Karpas-422 (cell line): ENCODE measurements at regions not wholly inside any gene's neighbourhood (a gene's known extent, or its start where the extent isn't known, plus 50 kb on each side); places are given as distances from the start of the nearest gene placed in this dataset.
"Not testable (repeated sequence)": the region's sequence is repeated elsewhere in the genome, so short reads cannot be mapped to it uniquely, and the experiment has no call there.

Experiments
- DNase-seq: peaks from one replicate; pipeline ENCODE4 v3.0.0-alpha.2; 2015
- H2AFZ ChIP-seq: fragments of 200-600 bp; sonication (generic); 2 replicates; pipeline ENCODE4 v1.6.1; 2014; ENCODE audit warnings: antibody characterized with exemption, low read length, mixed read lengths
- H3K27ac ChIP-seq: fragments of 200-600 bp; sonication (generic); 2 replicates; pipeline ENCODE4 v1.5.1; 2014; ENCODE audit warnings: mild to moderate bottlenecking, low read length, moderate library complexity
- H3K27me3 ChIP-seq: fragments of 200-600 bp; sonication (generic); 2 replicates; pipeline ENCODE4 v1.6.1; 2014; ENCODE audit warnings: low read length, mixed read lengths
- H3K36me3 ChIP-seq: fragments of 200-600 bp; sonication (generic); 2 replicates; pipeline ENCODE4 v1.6.1; 2014; ENCODE audit warnings: low read length, mixed read lengths; ENCODE audit not compliant: insufficient read depth
- H3K4me1 ChIP-seq: fragments of 200-600 bp; sonication (generic); 2 replicates; pipeline ENCODE4 v1.6.1; 2014; ENCODE audit warnings: mild to moderate bottlenecking, low read length, mixed read lengths
- H3K4me2 ChIP-seq: fragments of 200-600 bp; sonication (generic); 2 replicates; pipeline ENCODE4 v1.6.1; 2014; ENCODE audit warnings: low read length, low read depth, mild to moderate bottlenecking; ENCODE audit not compliant: poor library complexity, severe bottlenecking
- H3K4me3 ChIP-seq: fragments of 200-600 bp; sonication (generic); 2 replicates; pipeline ENCODE4 v1.5.1; 2014; ENCODE audit warnings: mild to moderate bottlenecking, antibody characterized with exemption, low read length, mixed read lengths
- H3K79me2 ChIP-seq: fragments of 200-600 bp; sonication (generic); 2 replicates; pipeline ENCODE4 v1.6.1; 2014; ENCODE audit warnings: mild to moderate bottlenecking, low read length, mixed read lengths
- H3K9ac ChIP-seq: fragments of 200-600 bp; sonication (generic); 2 replicates; pipeline ENCODE4 v1.6.0; 2014; ENCODE audit warnings: low read length
- H3K9me2 ChIP-seq: fragments of 200-600 bp; sonication (generic), shearing (Covaris generic); replicated peaks from 2 replicates; pipeline ENCODE4 v1.6.0; 2014; ENCODE audit warnings: mild to moderate bottlenecking, low read length, moderate library complexity; ENCODE audit not compliant: insufficient read depth
- H3K9me3 ChIP-seq: fragments of 300-700, 200-600 bp; sonication (generic); 2 replicates; pipeline ENCODE4 v1.6.1; 2014; ENCODE audit warnings: low read length, mixed read lengths
- H4K20me1 ChIP-seq: fragments of 200-600 bp; sonication (generic); 2 replicates; pipeline ENCODE4 v1.6.1; 2014; ENCODE audit warnings: mild to moderate bottlenecking, antibody characterized with exemption, low read length, low read depth; ENCODE audit not compliant: insufficient read depth

DNA sequence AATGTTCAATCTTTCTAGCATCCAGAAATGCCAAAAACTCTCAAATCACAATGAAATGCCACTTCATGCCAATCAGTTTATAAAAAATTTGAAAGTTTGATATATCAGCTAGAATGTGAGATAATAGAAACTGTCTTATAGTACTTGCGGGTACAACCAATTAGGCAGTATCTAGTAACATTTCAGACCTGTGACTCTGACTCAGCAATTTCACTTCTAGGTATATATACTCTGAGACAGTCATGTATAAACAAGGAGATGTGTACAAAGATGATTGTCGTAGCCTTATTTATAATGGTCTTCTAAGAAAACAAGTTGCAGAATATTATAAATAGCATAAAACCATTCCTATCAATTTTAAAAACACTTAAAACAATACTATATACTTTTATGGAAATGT lies 252.3 kb upstream of the PODXL start:
- no peaks in the 10 kb centered on the region for H3K9me2 ChIP-seq
- H3K9me3 ChIP-seq = no peaks in the 10 kb centered on the region
- H3K4me2 ChIP-seq = no peak overlapping the region
- H3K27ac ChIP-seq = no peak overlapping the region
- no peaks in the 10 kb centered on the region for H4K20me1 ChIP-seq
- no peaks in the 10 kb centered on the region for H3K36me3 ChIP-seq
- no peak overlapping the region for H2AFZ ChIP-seq
- no peaks in the 10 kb centered on the region for H3K79me2 ChIP-seq
- no peak overlapping the region for H3K9ac ChIP-seq
- H3K4me1 ChIP-seq = no peaks in the 10 kb centered on the region
- H3K27me3 ChIP-seq = no peaks in the 10 kb centered on the region
- no peak overlapping the region for H3K4me3 ChIP-seq
- no peak for DNase-seq

DNA sequence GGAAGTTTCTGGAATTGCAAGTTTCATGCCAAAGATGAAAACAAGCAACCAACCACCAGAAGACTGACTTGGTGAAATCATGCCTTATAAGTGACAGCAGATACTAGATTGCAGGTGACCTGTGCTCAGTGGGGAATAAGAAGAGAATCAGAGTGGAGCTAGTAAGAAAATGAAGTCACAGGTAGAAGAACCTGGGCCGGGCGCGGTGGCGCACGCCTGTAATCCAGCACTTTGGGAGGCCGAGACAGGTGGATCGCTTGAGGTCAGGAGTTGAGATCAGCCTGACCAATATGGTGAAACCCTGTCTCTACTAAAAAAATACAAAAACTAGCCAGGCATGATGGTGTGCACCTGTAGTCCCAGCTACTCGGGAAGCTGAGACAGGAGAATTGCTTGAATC lies 251.7 kb upstream of the PODXL start:
- H3K36me3 ChIP-seq, H3K4me3 ChIP-seq, H3K4me2 ChIP-seq, H3K27me3 ChIP-seq, H3K9ac ChIP-seq, H3K4me1 ChIP-seq, H3K79me2 ChIP-seq, H3K9me3 ChIP-seq, H3K27ac ChIP-seq, DNase-seq, H2AFZ ChIP-seq, H4K20me1 ChIP-seq, H3K9me2 ChIP-seq: not testable (repeated sequence)

DNA sequence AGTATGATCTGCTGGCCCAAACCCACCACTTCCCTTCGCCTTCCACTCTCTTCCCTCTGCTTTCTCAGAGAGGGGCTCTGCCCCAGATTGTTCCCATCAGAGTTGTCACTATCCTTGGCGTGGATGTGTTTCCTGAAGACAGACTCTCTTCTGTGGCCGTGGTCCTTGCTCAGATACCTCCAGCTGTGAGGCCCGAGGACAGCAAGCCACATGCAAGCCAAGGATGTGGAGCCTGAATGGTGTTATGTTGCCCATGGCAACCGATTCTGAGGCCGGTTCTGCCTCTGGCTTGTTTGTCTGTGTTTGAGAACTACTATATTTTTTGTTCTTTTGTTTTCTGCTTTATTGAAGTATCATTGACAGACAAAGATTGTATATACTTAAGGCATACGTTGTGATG lies 247.4 kb upstream of the PODXL start:
- Histone ChIP-seq H3K4me1 (no peaks in the 10 kb centered on the region), H3K4me3 (no peak overlapping the region), H3K27me3 (no peaks in the 10 kb centered on the region), H3K79me2 (no peaks in the 10 kb centered on the region), H2AFZ (no peak overlapping the region), H3K27ac (no peak overlapping the region), H3K36me3 (no peaks in the 10 kb centered on the region), H4K20me1 (no peaks in the 10 kb centered on the region), H3K9me3 (no peaks in the 10 kb centered on the region), H3K4me2 (no peak overlapping the region), H3K9ac (no peak overlapping the region), H3K9me2 (no peaks in the 10 kb centered on the region)
- DNase-seq = no peak

DNA sequence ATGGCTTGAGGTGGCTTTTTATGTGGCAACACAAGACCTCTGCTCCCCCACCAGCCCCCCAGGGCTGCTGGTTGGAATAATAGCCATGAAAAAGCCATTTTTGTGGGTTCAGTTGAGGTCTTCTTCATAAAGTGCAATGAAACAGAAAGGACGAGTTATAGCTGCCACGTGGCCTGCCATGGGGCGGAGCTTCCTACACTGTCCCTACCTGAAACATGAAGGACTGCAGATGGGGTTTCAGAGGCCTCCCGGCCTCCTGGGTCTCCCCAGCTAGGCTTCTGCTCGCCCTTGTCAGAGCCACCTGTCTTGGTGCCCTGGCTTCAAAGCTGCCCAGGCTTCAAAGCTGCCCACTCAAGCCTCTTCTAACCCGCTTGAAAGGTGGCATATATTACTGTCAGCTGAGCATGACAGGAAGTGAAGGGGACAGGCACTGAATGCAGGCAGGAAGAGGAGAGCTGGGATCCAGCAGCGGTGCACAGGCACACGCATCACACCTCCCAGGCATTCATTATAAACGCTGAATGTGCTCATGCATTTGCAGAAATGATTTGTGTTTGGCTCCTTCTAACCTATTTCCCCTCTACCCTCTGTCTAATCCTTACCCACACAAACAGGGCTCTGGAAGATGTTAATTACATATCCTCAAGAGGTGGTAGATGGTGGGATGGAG lies 245.9 kb upstream of the PODXL start:
- H3K4me2 ChIP-seq = no peak overlapping the region
- H3K4me3 ChIP-seq = no peak overlapping the region

DNA sequence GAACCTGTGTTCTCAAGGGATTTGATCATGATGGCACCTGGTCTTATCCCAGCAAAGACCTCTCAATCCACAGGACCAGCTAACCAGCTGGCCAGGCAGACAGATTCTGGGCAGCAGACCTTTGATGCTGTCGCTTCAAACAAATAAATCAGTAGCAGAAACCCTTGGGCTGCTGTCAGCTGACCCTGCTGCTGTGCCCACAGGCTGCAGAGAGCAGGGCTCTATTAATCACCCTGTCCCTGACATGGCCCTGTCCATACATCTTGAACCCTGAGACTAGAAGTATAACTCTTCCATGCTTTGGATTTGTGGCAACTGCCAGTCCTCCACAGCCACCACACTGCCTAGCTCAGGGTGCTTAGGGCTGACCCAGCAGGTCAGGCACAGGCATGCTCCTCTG lies 244.1 kb upstream of the PODXL start:
- H4K20me1 ChIP-seq = no peaks in the 10 kb centered on the region
- H3K9me2 ChIP-seq = no peaks in the 10 kb centered on the region
- no peak overlapping the region for H3K9ac ChIP-seq
- no peaks in the 10 kb centered on the region for H3K36me3 ChIP-seq
- no peak overlapping the region for H3K27ac ChIP-seq
- H3K9me3 ChIP-seq = no peaks in the 10 kb centered on the region
- no peak overlapping the region for H3K4me2 ChIP-seq
- no peaks in the 10 kb centered on the region for H3K27me3 ChIP-seq
- H2AFZ ChIP-seq = no peak overlapping the region
- H3K4me3 ChIP-seq = no peak overlapping the region
- no peak for DNase-seq
- no peaks in the 10 kb centered on the region for H3K4me1 ChIP-seq
- no peaks in the 10 kb centered on the region for H3K79me2 ChIP-seq

More for the DNA sequence above, 245.9 kb upstream of the PODXL start:
- Histone ChIP-seq H3K27ac (no peak overlapping the region), H2AFZ (no peak overlapping the region), H3K4me1 (no peaks in the 10 kb centered on the region), H4K20me1 (no peaks in the 10 kb centered on the region), H3K36me3 (no peaks in the 10 kb centered on the region), H3K9me3 (no peaks in the 10 kb centered on the region), H3K9me2 (no peaks in the 10 kb centered on the region), H3K79me2 (no peaks in the 10 kb centered on the region), H3K9ac (no peak overlapping the region), H3K27me3 (no peaks in the 10 kb centered on the region)
- no peak for DNase-seq

DNA sequence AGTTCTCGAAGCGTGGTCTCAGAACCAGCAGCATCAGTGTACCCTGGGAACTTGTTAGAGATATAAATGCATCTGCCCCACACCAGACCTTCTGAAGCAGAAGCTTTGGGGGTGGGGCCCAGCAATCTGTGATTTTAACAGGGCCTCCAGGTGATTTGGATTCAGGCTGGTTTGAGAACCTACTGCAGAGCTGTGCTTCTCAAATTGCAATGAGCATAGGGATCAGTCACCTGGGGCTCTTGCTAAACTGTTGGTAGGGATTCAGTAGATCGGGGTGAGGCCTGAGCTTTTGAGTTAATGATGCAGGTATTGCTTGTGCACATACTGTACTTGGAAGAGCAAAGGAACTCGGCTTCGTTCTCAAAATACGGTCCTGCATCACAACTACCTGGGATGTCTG lies 243.6 kb upstream of the PODXL start:
- no peaks in the 10 kb centered on the region for H3K9me2 ChIP-seq
- H3K4me1 ChIP-seq = no peaks in the 10 kb centered on the region
- no peaks in the 10 kb centered on the region for H3K36me3 ChIP-seq
- no peak overlapping the region for H2AFZ ChIP-seq
- H3K9me3 ChIP-seq = no peaks in the 10 kb centered on the region
- DNase-seq = no peak
- no peak overlapping the region for H3K4me3 ChIP-seq
- no peaks in the 10 kb centered on the region for H3K27me3 ChIP-seq
- no peak overlapping the region for H3K4me2 ChIP-seq
- no peak overlapping the region for H3K9ac ChIP-seq
- H3K79me2 ChIP-seq = no peaks in the 10 kb centered on the region
- H3K27ac ChIP-seq = no peak overlapping the region
- no peaks in the 10 kb centered on the region for H4K20me1 ChIP-seq

DNA sequence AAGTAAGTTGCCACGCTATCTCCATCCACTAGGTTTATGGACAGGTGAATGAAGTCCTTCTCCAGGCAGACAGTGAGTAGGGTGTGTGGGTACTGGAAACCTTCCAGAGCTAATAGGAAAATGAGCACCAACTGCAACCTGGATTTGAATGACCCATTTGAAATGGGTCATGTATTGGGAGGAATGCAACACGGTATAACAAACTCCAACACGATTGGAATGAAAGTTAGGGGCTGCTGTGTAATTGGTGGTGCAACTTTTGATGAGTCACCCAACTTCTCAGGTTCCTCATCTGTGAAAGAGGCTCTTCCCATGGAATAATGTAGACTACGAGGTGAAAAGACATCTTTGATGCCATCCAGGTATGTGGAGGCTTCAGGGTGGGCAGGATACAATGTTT lies 241.4 kb upstream of the PODXL start:
- Histone ChIP-seq H3K9me3 (no peaks in the 10 kb centered on the region), H3K27ac (no peak overlapping the region), H3K9me2 (no peaks in the 10 kb centered on the region), H3K79me2 (no peaks in the 10 kb centered on the region), H3K4me2 (no peak overlapping the region), H3K36me3 (no peaks in the 10 kb centered on the region), H3K4me1 (no peaks in the 10 kb centered on the region), H3K4me3 (no peak overlapping the region), H2AFZ (no peak overlapping the region), H3K9ac (no peak overlapping the region), H3K27me3 (no peaks in the 10 kb centered on the region), H4K20me1 (no peaks in the 10 kb centered on the region)
- DNase-seq = no peak

DNA sequence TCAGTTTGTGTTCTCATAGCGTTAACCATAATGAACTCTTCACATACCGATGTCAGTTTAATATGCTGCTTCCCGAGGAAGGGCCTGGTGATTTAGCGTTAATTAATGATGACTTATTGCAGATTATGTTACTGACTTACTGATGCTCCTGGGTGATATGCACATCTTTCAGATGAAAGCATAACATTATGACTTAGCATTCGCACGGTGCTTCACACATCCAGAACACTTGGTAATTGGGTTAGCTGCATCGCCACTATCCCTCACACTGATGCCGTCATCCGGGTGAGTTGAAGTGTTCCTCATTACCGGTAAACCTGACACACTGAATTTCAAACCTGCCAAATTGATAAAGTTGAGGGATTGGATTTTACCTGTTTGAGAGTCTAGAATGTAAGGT lies 239.0 kb upstream of the PODXL start:
- H3K9me3 ChIP-seq = no peaks in the 10 kb centered on the region
- H3K27ac ChIP-seq = no peak overlapping the region
- H4K20me1 ChIP-seq = no peaks in the 10 kb centered on the region
- H3K9ac ChIP-seq = no peak overlapping the region
- DNase-seq = no peak
- no peak overlapping the region for H2AFZ ChIP-seq
- H3K4me2 ChIP-seq = no peak overlapping the region
- no peak overlapping the region for H3K4me3 ChIP-seq
- no peaks in the 10 kb centered on the region for H3K9me2 ChIP-seq
- no peaks in the 10 kb centered on the region for H3K79me2 ChIP-seq
- H3K4me1 ChIP-seq = no peaks in the 10 kb centered on the region
- no peaks in the 10 kb centered on the region for H3K27me3 ChIP-seq
- no peaks in the 10 kb centered on the region for H3K36me3 ChIP-seq

DNA sequence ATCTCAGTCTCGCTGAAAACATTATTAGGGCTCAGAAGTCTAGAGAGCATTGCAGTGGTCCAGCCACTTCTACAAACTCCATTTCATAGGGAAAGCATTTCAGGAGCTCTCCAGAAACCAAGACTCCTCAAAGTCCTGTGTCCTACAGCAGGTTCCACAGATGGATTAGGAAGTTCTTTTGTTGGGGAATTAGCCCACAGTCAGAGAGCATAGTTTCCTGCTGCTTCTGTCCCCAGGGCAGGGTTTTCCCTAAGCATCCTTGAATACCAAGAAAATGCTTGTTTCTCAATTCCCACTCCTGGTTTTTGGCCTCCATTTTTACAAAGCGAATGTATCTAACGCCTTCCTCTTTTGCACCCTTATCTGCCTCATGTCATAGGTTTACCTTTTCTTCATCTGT lies 235.9 kb upstream of the PODXL start:
- H3K79me2 ChIP-seq = no peaks in the 10 kb centered on the region
- no peaks in the 10 kb centered on the region for H3K27me3 ChIP-seq
- no peak for DNase-seq
- H4K20me1 ChIP-seq = no peaks in the 10 kb centered on the region
- no peak overlapping the region for H2AFZ ChIP-seq
- H3K4me1 ChIP-seq = no peaks in the 10 kb centered on the region
- H3K36me3 ChIP-seq = no peaks in the 10 kb centered on the region
- no peak overlapping the region for H3K9ac ChIP-seq
- H3K27ac ChIP-seq = no peak overlapping the region
- no peaks in the 10 kb centered on the region for H3K9me3 ChIP-seq
- no peaks in the 10 kb centered on the region for H3K9me2 ChIP-seq
- no peak overlapping the region for H3K4me2 ChIP-seq
- no peak overlapping the region for H3K4me3 ChIP-seq
